ENCODE measurements at regions not wholly inside any gene's neighbourhood (a gene's known extent, or its start where the extent isn't known, plus 50 kb on each side); places are given as distances from the start of the nearest gene placed in this dataset.

DNA sequence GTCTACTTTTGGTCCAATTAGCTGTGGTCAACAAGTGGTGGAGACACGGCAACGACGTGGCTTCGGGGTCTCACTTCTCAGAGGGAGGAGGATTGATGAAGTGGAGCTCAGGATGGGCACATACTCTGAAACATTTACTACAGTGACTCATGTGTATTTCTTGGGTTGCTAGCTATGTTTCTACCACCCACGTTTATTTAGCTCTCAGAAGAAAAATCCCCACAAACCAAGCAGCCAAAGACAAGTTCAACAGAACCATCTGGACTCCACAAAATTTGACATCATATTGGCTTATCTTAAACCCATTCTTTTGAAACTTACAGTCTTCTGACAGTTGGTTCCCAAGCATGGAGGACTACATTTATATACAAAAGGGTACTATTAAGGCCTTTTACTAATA is 158.0 kb downstream of the CBLL2 start:
- DNase-seq (ENCODE audit: extremely low read depth, low read depth) = no peak
- no peak overlapping the region for H3K4me3 ChIP-seq (replicated peaks; ENCODE audit: low read depth, low read length)
- TF ChIP-seq, protein P1, sequence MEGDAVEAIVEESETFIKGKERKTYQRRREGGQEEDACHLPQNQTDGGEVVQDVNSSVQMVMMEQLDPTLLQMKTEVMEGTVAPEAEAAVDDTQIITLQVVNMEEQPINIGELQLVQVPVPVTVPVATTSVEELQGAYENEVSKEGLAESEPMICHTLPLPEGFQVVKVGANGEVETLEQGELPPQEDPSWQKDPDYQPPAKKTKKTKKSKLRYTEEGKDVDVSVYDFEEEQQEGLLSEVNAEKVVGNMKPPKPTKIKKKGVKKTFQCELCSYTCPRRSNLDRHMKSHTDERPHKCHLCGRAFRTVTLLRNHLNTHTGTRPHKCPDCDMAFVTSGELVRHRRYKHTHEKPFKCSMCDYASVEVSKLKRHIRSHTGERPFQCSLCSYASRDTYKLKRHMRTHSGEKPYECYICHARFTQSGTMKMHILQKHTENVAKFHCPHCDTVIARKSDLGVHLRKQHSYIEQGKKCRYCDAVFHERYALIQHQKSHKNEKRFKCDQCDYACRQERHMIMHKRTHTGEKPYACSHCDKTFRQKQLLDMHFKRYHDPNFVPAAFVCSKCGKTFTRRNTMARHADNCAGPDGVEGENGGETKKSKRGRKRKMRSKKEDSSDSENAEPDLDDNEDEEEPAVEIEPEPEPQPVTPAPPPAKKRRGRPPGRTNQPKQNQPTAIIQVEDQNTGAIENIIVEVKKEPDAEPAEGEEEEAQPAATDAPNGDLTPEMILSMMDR (IDR thresholded peaks at IDR 0.05; ENCODE audit: low read depth, low read length, missing control alignments) = no peak

DNA sequence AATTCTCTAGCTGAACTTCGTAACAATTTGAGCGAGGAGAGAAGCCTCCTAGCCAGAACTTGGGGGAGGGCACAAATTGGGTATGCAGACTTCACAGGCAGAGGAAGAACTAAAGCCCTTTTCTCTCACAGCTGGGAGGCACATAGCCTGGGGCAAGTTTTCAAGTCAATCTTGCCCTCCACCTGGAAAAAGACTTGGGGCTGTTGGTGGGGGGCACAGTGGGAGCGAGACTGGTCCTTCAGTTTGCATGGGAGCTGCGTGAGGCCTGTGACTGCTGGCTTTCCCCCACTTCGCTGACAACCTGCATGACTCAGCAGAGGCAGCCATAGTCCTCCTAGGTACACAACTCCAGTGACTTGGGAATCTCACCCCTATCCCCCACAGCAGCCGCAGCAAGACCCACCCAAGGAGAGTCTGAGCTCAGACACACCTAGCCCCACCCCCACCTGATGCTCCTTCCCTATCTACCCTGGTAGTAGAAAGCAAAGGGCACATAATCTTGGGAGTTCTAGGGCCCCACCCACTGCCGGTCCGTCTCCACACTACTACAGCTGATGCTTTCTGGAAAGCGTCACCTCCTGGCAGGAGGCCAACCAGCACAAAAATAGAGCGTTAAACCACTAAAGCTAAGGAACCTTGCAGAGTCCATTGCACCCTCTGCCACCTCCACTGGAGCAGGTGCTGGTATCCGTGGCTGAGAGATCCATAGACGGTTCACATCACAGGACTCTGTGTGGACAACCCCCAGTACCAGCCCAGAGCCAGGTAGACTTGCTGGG is 160.8 kb downstream of the CBLL2 start:
- DNase-seq (ENCODE audit: extremely low read depth, low read depth) = no peak
- TF ChIP-seq, protein P1 (IDR thresholded peaks at IDR 0.05; ENCODE audit: low read depth, low read length, missing control alignments) = no peak
- no peak overlapping the region for H3K4me3 ChIP-seq (replicated peaks; ENCODE audit: low read depth, low read length)

DNA sequence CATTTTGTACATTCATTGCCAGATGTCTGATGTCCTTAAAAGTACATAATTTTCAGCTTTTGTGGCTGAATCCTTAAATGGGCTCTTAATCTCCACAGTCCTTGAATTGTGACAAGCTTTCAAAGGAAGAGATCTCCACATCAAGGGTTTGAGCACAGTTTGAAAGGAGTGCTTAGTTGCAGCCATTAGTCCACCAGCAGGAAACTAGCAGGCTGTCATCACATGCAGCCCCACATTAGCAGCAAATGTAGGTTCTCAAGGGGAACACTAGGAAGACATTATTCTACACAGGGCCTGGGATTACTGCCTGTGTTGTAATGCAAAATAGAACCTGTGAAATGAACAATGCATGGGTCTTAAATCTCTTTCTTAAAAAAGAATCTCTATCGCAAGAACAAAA is 173.2 kb downstream of the CBLL2 start:
- DNase-seq (ENCODE audit: extremely low read depth, low read depth) = no peak
- H3K4me3 ChIP-seq (replicated peaks; ENCODE audit: low read depth, low read length) = no peak overlapping the region
- TF ChIP-seq, protein P1 (IDR thresholded peaks at IDR 0.05; ENCODE audit: low read depth, low read length, missing control alignments) = no peak

DNA sequence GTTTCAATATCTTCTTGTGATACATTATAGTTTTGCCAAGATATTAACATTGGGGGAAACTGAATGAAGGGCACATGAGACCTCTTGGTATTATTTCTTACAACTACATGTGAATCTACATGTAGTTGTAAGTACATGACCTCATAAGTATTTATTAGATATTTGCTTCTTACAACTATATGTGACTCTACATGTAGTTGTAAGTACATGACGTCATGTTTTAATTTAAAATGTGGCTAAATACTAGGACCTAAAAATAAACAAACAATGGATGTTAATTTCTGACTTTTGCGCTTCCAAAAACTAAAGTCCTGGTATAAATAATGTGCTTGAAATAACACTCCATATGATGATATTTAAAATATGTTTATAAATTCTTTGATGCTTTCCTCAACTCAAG is 190.2 kb downstream of the CBLL2 start:
- no peak for DNase-seq (ENCODE audit: extremely low read depth, low read depth)
- H3K4me3 ChIP-seq (replicated peaks; ENCODE audit: low read depth, low read length) = no peak overlapping the region
- TF ChIP-seq, protein P1 (IDR thresholded peaks at IDR 0.05; ENCODE audit: low read depth, low read length, missing control alignments) = no peak

DNA sequence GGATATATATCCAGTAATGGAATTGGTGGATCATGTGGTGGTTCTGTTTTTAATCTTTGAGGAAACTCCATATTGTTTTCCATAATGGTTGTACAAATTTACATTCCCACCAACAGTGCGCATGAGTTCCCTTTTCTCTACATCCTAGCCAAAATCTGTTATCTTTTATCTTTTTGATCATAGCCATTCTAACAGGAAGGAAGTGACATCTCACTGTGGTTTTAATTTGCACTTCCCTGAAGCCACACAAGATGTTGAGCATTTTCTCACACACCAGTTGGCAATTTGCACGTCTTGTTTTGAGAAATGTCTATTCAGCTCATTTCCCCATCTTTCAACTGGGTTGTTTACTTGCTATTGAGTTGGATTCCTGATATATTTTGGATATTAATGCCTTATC is 194.9 kb downstream of the CBLL2 start:
- TF ChIP-seq, protein P1 (IDR thresholded peaks at IDR 0.05; ENCODE audit: low read depth, low read length, missing control alignments) = no peak
- DNase-seq (ENCODE audit: extremely low read depth, low read depth) = no peak
- H3K4me3 ChIP-seq (replicated peaks; ENCODE audit: low read depth, low read length) = no peak overlapping the region

DNA sequence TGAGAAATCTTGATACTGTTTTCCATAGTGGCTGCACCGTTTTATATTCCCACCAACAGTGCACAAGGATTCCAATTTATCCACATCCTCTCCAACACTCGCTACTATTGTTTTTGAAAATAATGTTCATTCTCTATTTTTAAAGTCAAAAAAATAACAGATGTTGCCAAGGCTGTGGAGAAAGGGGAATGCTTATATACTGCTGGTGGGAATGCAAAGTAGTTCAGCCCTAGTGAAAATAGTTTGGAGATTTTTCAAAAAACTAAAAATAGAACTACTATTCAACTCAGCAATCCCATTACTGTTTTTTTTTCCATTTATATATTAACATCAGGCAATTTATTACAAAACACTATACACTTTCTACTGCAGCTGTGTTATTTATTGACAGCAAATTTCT is 208.7 kb downstream of the CBLL2 start:
- H3K4me3 ChIP-seq (replicated peaks; ENCODE audit: low read depth, low read length) = no peak overlapping the region
- no peak for DNase-seq (ENCODE audit: extremely low read depth, low read depth)
- TF ChIP-seq, protein P1 (IDR thresholded peaks at IDR 0.05; ENCODE audit: low read depth, low read length, missing control alignments) = no peak

DNA sequence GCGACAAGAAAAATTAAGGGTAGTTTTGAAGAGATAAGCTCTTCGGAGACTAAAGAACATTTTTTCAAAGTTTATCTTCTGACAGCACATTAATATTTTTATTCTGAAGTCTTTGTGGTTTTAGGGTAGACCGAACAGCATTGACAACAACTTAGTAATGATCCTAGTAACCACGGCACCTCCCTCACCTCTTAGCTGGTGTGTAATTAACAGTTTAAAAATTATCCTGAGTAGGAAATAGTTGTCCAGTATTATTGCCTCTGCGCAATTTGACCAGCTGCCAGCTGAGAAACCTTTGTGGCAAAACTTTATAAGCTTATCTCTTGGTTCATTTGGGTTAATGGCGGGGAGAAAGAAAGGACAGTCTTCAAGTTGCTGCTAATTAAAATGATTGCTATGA is 213.6 kb downstream of the CBLL2 start:
- TF ChIP-seq, protein P1 (IDR thresholded peaks at IDR 0.05; ENCODE audit: low read depth, low read length, missing control alignments) = no peak
- H3K4me3 ChIP-seq (replicated peaks; ENCODE audit: low read depth, low read length) = no peak overlapping the region
- DNase-seq (ENCODE audit: extremely low read depth, low read depth) = no peak

Data from HFF-Myc (cell line).